DND-41 (cell line): ENCODE measurements at regions not wholly inside any gene's neighbourhood (a gene's known extent, or its start where the extent isn't known, plus 50 kb on each side); places are given as distances from the start of the nearest gene placed in this dataset.

Experiments used
- ATAC-seq: fragments of 200-7000 bp; cut with Tn5 transposase; 3 replicates; pipeline ENCODE4 v1.9.1; 2021; ENCODE audit warnings: low read depth; ENCODE audit not compliant: insufficient read depth
- DNase-seq: peaks from one replicate; pipeline ENCODE4 v3.0.0-alpha.2; 2020
- H2AFZ ChIP-seq: 2 replicates; pipeline ENCODE4 v1.6.0; 2012; ENCODE audit warnings: low read depth, low read length
- H3K27ac ChIP-seq: 2 replicates; pipeline ENCODE4 v1.5.1; 2012; ENCODE audit warnings: low read length, inconsistent platforms
- H3K27me3 ChIP-seq: fragments of 200-600 bp; sonication (generic); 2 replicates; pipeline ENCODE4 v1.6.0; 2012; ENCODE audit warnings: low read length, mild to moderate bottlenecking, inconsistent platforms; ENCODE audit not compliant: insufficient read depth, poor library complexity
- H3K36me3 ChIP-seq: 2 replicates; pipeline ENCODE4 v1.5.1; 2012; ENCODE audit warnings: low read length, inconsistent platforms; ENCODE audit not compliant: insufficient read depth
- H3K4me1 ChIP-seq: 2 replicates; pipeline ENCODE4 v1.5.1; 2012; ENCODE audit warnings: mild to moderate bottlenecking, low read length; ENCODE audit not compliant: insufficient read depth
- H3K4me2 ChIP-seq: 2 replicates; pipeline ENCODE4 v1.6.0; 2012; ENCODE audit warnings: mild to moderate bottlenecking, moderate library complexity, low read length, inconsistent platforms; ENCODE audit not compliant: insufficient read depth
- H3K4me3 ChIP-seq, 2 experiments: fragments of 200-600 bp in 1 of 2; shearing (Covaris generic) in 1 of 2; 2 replicates each; pipeline ENCODE4 v1.5.1; 2012 to 2016; ENCODE audit warnings: inconsistent platforms in 2 of 2, low read length in 2 of 2, mild to moderate bottlenecking in 2 of 2, low read depth in 1 of 2, moderate library complexity in 1 of 2
- H3K79me2 ChIP-seq: 2 replicates; pipeline ENCODE4 v1.6.0; 2012; ENCODE audit warnings: low read length, inconsistent platforms; ENCODE audit not compliant: insufficient read depth
- H3K9ac ChIP-seq: 2 replicates; pipeline ENCODE4 v1.6.0; 2012; ENCODE audit warnings: low read depth, mild to moderate bottlenecking, inconsistent platforms, low read length, moderate library complexity
- H3K9me3 ChIP-seq: 2 replicates; pipeline ENCODE4 v1.5.1; 2012; ENCODE audit warnings: low read length, moderate library complexity, mild to moderate bottlenecking, inconsistent platforms; ENCODE audit not compliant: insufficient read depth, severe bottlenecking
- H4K20me1 ChIP-seq: 2 replicates; pipeline ENCODE4 v1.6.0; 2012; ENCODE audit warnings: low read length; ENCODE audit not compliant: insufficient read depth
- CTCF ChIP-seq: IDR thresholded peaks from 2 replicates; pipeline ENCODE4 v1.5.1; 2012; ENCODE audit warnings: borderline replicate concordance, low read length, moderate library complexity, mild to moderate bottlenecking; ENCODE audit not compliant: poor library complexity, severe bottlenecking; ENCODE audit errors: extremely low read depth
- EZH2 ChIP-seq: IDR thresholded peaks from 3 replicates; pipeline ENCODE4 v1.6.1; 2012; ENCODE audit warnings: borderline replicate concordance, low read depth, mild to moderate bottlenecking, moderate library complexity, low read length, inconsistent platforms; ENCODE audit not compliant: severe bottlenecking

- DNase-seq (no peak), ATAC-seq (no peak)
- Histone ChIP-seq H3K27ac (no peak overlapping the region), H3K27me3 (no peaks in the 10 kb centered on the region), H3K9me3 (peaks cover 8% of the 10 kb centered on the region), H3K4me1 (no peaks in the 10 kb centered on the region), H3K9ac (no peak overlapping the region), H4K20me1 (no peaks in the 10 kb centered on the region), H3K79me2 (no peaks in the 10 kb centered on the region), H2AFZ (no peak overlapping the region), H3K4me2 (no peak overlapping the region), H3K36me3 (no peaks in the 10 kb centered on the region), H3K4me3 (no peak overlapping the region)
- no peak for TF ChIP-seq EZH2
- no peak for TF ChIP-seq CTCF
These were observed 274.8 kb upstream of the GULP1 start for GRCh38 chr2:188016917-188017316.

GRCh38 chr2:188022389-188022788, 269.3 kb upstream of the GULP1 start:
- no peaks in the 10 kb centered on the region for H3K4me1 ChIP-seq
- no peak overlapping the region for H3K27ac ChIP-seq
- H3K9ac ChIP-seq: no peak overlapping the region
- no peak overlapping the region for H2AFZ ChIP-seq
- peaks cover 8% of the 10 kb centered on the region for H3K9me3 ChIP-seq
- no peak overlapping the region for H3K4me2 ChIP-seq
- no peak for DNase-seq
- H3K36me3 ChIP-seq: no peaks in the 10 kb centered on the region
- TF ChIP-seq CTCF: no peak
- ATAC-seq: no peak
- H4K20me1 ChIP-seq: no peaks in the 10 kb centered on the region
- no peaks in the 10 kb centered on the region for H3K27me3 ChIP-seq
- H3K79me2 ChIP-seq: no peaks in the 10 kb centered on the region
- H3K4me3 ChIP-seq: no peak overlapping the region

DNA sequence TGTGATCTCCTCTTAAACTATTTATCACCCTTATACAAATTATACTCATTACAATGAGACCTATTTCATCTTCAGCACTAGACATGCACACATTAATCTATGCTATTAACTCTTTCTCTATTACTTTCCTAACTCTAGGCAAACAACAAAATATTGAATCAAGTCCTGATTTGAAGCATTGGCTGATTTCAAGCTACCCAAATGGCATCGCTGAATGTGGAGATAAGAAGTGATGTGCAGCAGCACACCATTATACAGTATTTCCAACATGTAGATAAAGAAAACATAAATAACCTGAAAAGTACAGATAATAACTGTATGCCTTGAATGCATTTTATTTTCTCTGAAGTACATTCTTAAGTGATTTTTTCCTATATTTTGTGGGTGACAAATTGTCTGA, 268.6 kb upstream of the GULP1 start:
- Histone ChIP-seq H3K27ac (no peak overlapping the region), H3K4me1 (no peaks in the 10 kb centered on the region), H3K36me3 (no peaks in the 10 kb centered on the region), H3K9me3 (peaks cover 8% of the 10 kb centered on the region), H2AFZ (no peak overlapping the region), H3K4me3 (no peak overlapping the region), H3K79me2 (no peaks in the 10 kb centered on the region), H4K20me1 (no peaks in the 10 kb centered on the region), H3K27me3 (no peaks in the 10 kb centered on the region), H3K9ac (no peak overlapping the region), H3K4me2 (no peak overlapping the region)
- TF ChIP-seq EZH2 (no peak), CTCF (no peak)
- ATAC-seq: no peak
- no peak for DNase-seq

- Histone ChIP-seq H3K4me1 (no peaks in the 10 kb centered on the region), H3K27me3 (no peaks in the 10 kb centered on the region), H3K27ac (no peak overlapping the region), H3K79me2 (no peaks in the 10 kb centered on the region), H3K9ac (no peak overlapping the region), H4K20me1 (no peaks in the 10 kb centered on the region), H3K4me2 (no peak overlapping the region), H2AFZ (no peak overlapping the region), H3K9me3 (peaks cover 5% of the 10 kb centered on the region), H3K36me3 (no peaks in the 10 kb centered on the region), H3K4me3 (no peak overlapping the region)
- ATAC-seq (no peak), DNase-seq (no peak)
- no peak for TF ChIP-seq EZH2
- TF ChIP-seq CTCF: no peak
These were observed 266.9 kb upstream of the GULP1 start for GRCh38 chr2:188024811-188025210.
